ENCODE measurements at regions not wholly inside any gene's neighbourhood (a gene's known extent, or its start where the extent isn't known, plus 50 kb on each side); places are given as distances from the start of the nearest gene placed in this dataset.

- Mint-ChIP-seq H3K36me3 (ENCODE audit: low read depth) (no peaks in the 10 kb centered on the region), H3K27me3 (no peaks in the 10 kb centered on the region), H3K9me3 (peaks cover 7% of the 10 kb centered on the region), H3K4me1 (ENCODE audit: low read depth) (no peaks in the 10 kb centered on the region), H3K4me3 (no peak overlapping the region), H3K27ac (no peak overlapping the region)
Observed at GRCh38 chr14:34072921-34073320, 122.0 kb upstream of the EGLN3 start.

- Mint-ChIP-seq H3K4me1 (ENCODE audit: low read depth) (no peaks in the 10 kb centered on the region), H3K27me3 (no peaks in the 10 kb centered on the region), H3K9me3 (peaks cover 7% of the 10 kb centered on the region), H3K36me3 (ENCODE audit: low read depth) (no peaks in the 10 kb centered on the region), H3K27ac (no peak overlapping the region), H3K4me3 (no peak overlapping the region)
Observed at GRCh38 chr14:34072401-34072800, 121.5 kb upstream of the EGLN3 start.

- Mint-ChIP-seq H3K27me3 (no peaks in the 10 kb centered on the region), H3K36me3 (ENCODE audit: low read depth) (no peaks in the 10 kb centered on the region), H3K27ac (no peak overlapping the region), H3K9me3 (peaks cover 7% of the 10 kb centered on the region), H3K4me1 (ENCODE audit: low read depth) (no peaks in the 10 kb centered on the region), H3K4me3 (no peak overlapping the region)
Observed at GRCh38 chr14:34070917-34071407, 120.1 kb upstream of the EGLN3 start.

- Mint-ChIP-seq H3K27ac (no peak overlapping the region), H3K27me3 (no peaks in the 10 kb centered on the region), H3K4me1 (ENCODE audit: low read depth) (no peaks in the 10 kb centered on the region), H3K4me3 (no peak overlapping the region), H3K36me3 (ENCODE audit: low read depth) (no peaks in the 10 kb centered on the region), H3K9me3 (peaks cover 7% of the 10 kb centered on the region)
Observed at GRCh38 chr14:34069854-34070582, 119.1 kb upstream of the EGLN3 start.

GRCh38 chr14:34067587-34067986 is 116.7 kb upstream of the EGLN3 start:
- H3K36me3 Mint-ChIP-seq (ENCODE audit: low read depth): no peaks in the 10 kb centered on the region
- H3K4me1 Mint-ChIP-seq (ENCODE audit: low read depth): no peaks in the 10 kb centered on the region
- peaks cover 3% of the 10 kb centered on the region for H3K27me3 Mint-ChIP-seq
- no peak overlapping the region for H3K4me3 Mint-ChIP-seq
- H3K9me3 Mint-ChIP-seq: peaks cover 3% of the 10 kb centered on the region
- H3K27ac Mint-ChIP-seq: no peak overlapping the region

- no peaks in the 10 kb centered on the region for H3K9me3 Mint-ChIP-seq
- H3K27ac Mint-ChIP-seq: no peak overlapping the region
- H3K4me1 Mint-ChIP-seq (ENCODE audit: low read depth): peaks cover 1% of the 10 kb centered on the region
- no peaks in the 10 kb centered on the region for H3K36me3 Mint-ChIP-seq (ENCODE audit: low read depth)
- peaks cover 12% of the 10 kb centered on the region for H3K27me3 Mint-ChIP-seq
- H3K4me3 Mint-ChIP-seq: no peak overlapping the region
Observed at GRCh38 chr14:34065690-34066391, 115.0 kb upstream of the EGLN3 start.

- Mint-ChIP-seq H3K4me3 (no peak overlapping the region), H3K27ac (no peak overlapping the region), H3K4me1 (ENCODE audit: low read depth) (peaks cover 7% of the 10 kb centered on the region), H3K9me3 (no peaks in the 10 kb centered on the region), H3K36me3 (ENCODE audit: low read depth) (no peaks in the 10 kb centered on the region), H3K27me3 (peaks cover 17% of the 10 kb centered on the region)
Observed at GRCh38 chr14:34065236-34065635, 114.4 kb upstream of the EGLN3 start.

- H3K36me3 Mint-ChIP-seq (ENCODE audit: low read depth): no peaks in the 10 kb centered on the region
- peaks cover 20% of the 10 kb centered on the region for H3K27me3 Mint-ChIP-seq
- H3K9me3 Mint-ChIP-seq: no peaks in the 10 kb centered on the region
- H3K27ac Mint-ChIP-seq: no peak overlapping the region
- no peak overlapping the region for H3K4me3 Mint-ChIP-seq
- peaks cover 10% of the 10 kb centered on the region for H3K4me1 Mint-ChIP-seq (ENCODE audit: low read depth)
Observed at GRCh38 chr14:34064349-34064748, 113.5 kb upstream of the EGLN3 start.

- Mint-ChIP-seq H3K9me3 (no peaks in the 10 kb centered on the region), H3K4me3 (no peak overlapping the region), H3K27me3 (peaks cover 25% of the 10 kb centered on the region), H3K36me3 (ENCODE audit: low read depth) (no peaks in the 10 kb centered on the region), H3K27ac (no peak overlapping the region), H3K4me1 (ENCODE audit: low read depth) (peaks cover 13% of the 10 kb centered on the region)
Observed at GRCh38 chr14:34063470-34064164, 112.7 kb upstream of the EGLN3 start.

- Mint-ChIP-seq H3K4me3 (no peak overlapping the region), H3K27me3 (peaks cover 25% of the 10 kb centered on the region)
Observed at GRCh38 chr14:34063042-34063441, 112.2 kb upstream of the EGLN3 start.

GRCh38 chr14:34062353-34062973 is 111.6 kb upstream of the EGLN3 start:
- H3K4me1 Mint-ChIP-seq (ENCODE audit: low read depth): peaks cover 13% of the 10 kb centered on the region
- H3K36me3 Mint-ChIP-seq (ENCODE audit: low read depth): no peaks in the 10 kb centered on the region
- peaks cover 27% of the 10 kb centered on the region for H3K27me3 Mint-ChIP-seq
- no peaks in the 10 kb centered on the region for H3K9me3 Mint-ChIP-seq
- H3K4me3 Mint-ChIP-seq: no peak overlapping the region
- no peak overlapping the region for H3K27ac Mint-ChIP-seq

More at GRCh38 chr14:34063042-34063441, 112.2 kb upstream of the EGLN3 start:
- peaks cover 13% of the 10 kb centered on the region for H3K4me1 Mint-ChIP-seq (ENCODE audit: low read depth)
- H3K27ac Mint-ChIP-seq: no peak overlapping the region
- no peaks in the 10 kb centered on the region for H3K9me3 Mint-ChIP-seq
- H3K36me3 Mint-ChIP-seq (ENCODE audit: low read depth): no peaks in the 10 kb centered on the region

- no peaks in the 10 kb centered on the region for H3K9me3 Mint-ChIP-seq
- peak overlapping the region; percentile 82 for H3K4me3 Mint-ChIP-seq
- peaks cover 32% of the 10 kb centered on the region for H3K27me3 Mint-ChIP-seq
- H3K36me3 Mint-ChIP-seq (ENCODE audit: low read depth): no peaks in the 10 kb centered on the region
- H3K4me1 Mint-ChIP-seq (ENCODE audit: low read depth): peaks cover 13% of the 10 kb centered on the region
- H3K27ac Mint-ChIP-seq: peak overlapping the region; percentile 89
Observed at GRCh38 chr14:34060651-34060999, 109.8 kb upstream of the EGLN3 start.

- Mint-ChIP-seq H3K4me3 (peak overlapping the region; percentile 82), H3K36me3 (ENCODE audit: low read depth) (no peaks in the 10 kb centered on the region), H3K4me1 (ENCODE audit: low read depth) (peaks cover 13% of the 10 kb centered on the region), H3K27ac (peak overlapping the region; percentile 89), H3K9me3 (no peaks in the 10 kb centered on the region), H3K27me3 (peaks cover 32% of the 10 kb centered on the region)
Observed at GRCh38 chr14:34059925-34060650, 109.2 kb upstream of the EGLN3 start.

All from stimulated activated naive CD8-positive, alpha-beta T cell treated with anti-CD3 and anti-CD28 coated beads, Interleukin-15, Interleukin-2, amounts not matched to agents 100 ng/mL and 50 ng/mL, for 24 hours (primary cell).